SK-N-DZ (cell line): ENCODE measurements at regions not wholly inside any gene's neighbourhood (a gene's known extent, or its start where the extent isn't known, plus 50 kb on each side); places are given as distances from the start of the nearest gene placed in this dataset.

Source experiments
- DNase-seq: peaks from one replicate; pipeline ENCODE4 v3.0.0-alpha.2; 2015; ENCODE audit warnings: low spot score

- no peak for DNase-seq
Observed at GRCh38 chr10:10830293-10830986, 187.2 kb upstream of the CELF2 start.

DNA sequence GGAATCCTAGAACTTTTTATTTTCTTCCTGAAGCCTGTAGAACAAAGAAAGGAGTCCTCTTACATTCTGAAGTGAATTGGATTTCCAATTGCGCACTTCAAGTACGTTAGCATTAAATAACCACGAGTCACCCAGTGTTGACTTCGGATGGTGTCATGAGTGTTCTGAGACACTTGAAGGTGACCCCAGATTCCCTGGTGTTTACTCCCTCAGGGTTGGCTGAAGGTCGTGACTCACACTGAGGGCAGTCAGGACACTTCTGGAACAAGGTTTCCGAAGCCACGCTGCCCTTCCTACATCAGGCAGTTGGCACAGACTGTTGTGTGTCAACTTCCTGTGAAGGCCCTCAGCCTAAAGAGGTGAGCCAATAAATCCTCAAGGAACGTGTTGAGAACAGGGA is 186.6 kb upstream of the CELF2 start:
- no peak for DNase-seq

GRCh38 chr10:10833955-10834354 is 183.7 kb upstream of the CELF2 start:
- DNase-seq, result no peak

- DNase-seq, result no peak
Observed at GRCh38 chr10:10844251-10844650, 173.4 kb upstream of the CELF2 start.

GRCh38 chr10:10845185-10845584 is 172.5 kb upstream of the CELF2 start:
- DNase-seq, result no peak

GRCh38 chr10:10845826-10846503 is 171.7 kb upstream of the CELF2 start:
- DNase-seq, result no peak

DNA sequence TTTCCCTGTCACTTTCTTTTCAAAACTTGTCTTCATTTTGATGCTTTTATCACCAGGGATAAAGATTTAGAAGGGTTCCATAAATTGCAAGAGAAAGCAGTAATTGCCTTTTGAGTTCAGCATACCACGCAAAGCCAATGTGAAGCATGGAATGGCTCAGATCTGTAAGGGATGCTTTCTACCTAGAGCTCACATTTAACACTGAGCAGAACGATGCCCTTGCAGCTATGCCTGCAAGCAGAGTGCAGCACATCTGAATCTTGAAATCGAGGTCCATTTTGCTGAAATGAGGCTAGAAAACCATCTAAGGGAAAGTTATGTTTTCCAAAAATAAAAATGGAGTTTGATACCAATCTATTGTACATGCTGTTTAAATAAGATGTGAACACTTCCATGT is 171.2 kb upstream of the CELF2 start:
- no peak for DNase-seq

- DNase-seq, result no peak
Observed at GRCh38 chr10:10847387-10847786, 170.3 kb upstream of the CELF2 start.

- DNase-seq, result no peak
Observed at GRCh38 chr10:10848488-10849111, 169.1 kb upstream of the CELF2 start.

DNA sequence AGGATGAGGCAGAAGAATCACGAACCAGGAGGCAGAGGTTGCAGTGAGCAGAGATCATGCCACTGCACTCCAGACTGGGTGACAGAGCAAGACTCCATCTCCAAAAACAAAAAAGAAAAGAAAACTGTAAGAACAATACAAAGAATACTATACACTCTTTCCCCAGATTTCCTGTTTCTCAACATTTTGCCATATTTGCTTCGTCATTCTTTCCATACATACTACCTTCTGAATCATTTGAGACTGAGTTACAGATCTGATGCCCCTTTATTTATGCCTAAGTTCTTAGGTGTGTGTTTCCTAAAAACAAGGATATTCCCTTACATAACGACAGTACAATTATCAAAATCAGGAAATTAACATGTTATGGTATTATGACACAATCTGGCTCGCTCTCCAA is 168.4 kb upstream of the CELF2 start:
- DNase-seq, result no peak

DNA sequence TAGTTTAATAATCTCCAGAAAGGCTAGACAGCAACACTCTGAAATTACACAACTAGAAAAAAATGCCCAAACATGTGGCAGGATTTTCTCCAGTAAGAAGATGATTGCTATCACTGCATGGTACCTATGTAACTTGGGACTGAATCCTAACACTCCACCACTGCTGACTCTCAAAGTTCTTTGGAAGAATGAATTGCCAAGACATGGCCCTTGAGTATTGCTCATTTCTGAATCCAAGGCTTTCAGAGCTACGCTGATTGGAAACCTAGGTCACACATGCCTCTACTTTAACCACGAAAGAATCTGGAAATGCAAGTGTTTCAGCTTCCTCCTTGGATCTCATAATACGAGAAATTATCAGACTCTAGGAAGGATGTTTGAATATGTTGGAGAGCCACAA is 167.5 kb upstream of the CELF2 start:
- DNase-seq, result no peak

DNA sequence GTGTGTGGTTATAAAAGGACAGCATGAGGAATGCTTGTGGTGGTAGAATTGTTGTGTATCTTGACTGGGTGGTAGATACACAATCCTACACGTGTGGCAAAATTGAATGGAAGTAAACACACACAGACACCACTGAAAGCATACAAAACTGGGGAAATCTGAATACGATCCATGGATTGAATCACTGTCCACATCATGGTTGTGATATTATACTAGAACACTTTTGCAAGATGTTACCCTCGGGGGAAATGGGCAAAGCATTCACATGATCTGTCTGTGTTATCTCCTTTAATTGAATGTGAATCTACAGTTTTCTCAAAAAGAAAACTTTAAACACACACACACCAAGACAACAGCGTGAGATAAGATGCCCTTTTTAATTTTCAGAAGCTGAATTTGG is 165.2 kb upstream of the CELF2 start:
- no peak for DNase-seq

- DNase-seq, result no peak
Observed at GRCh38 chr10:10853954-10854353, 163.7 kb upstream of the CELF2 start.

GRCh38 chr10:10854725-10855124 is 162.9 kb upstream of the CELF2 start:
- DNase-seq, result no peak

GRCh38 chr10:10855151-10855581 is 162.5 kb upstream of the CELF2 start:
- no peak for DNase-seq

DNA sequence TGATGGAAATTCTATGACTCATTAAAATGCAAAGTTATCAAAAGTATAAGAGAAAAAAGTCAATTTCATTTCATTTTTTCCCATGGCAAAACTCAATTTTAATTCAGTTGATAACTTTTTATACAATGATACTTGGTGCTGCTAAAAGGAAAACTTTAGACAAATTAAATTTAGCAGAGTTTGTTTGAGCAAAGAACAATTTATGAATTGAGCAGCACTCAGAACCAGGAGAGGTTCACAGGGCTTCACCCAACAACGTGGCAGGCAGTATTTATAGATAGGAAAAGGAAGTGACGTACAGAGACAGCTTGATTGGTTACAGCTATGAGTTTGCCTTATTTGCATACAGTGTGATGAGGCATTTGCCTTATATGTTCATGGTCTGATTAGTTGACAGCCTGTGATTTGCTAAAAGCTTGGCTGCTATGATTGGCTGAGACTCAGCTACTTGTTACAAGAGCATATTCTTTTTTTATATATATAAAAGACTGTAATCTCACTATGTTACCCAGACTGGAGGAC is 157.2 kb upstream of the CELF2 start:
- DNase-seq, result no peak

DNA sequence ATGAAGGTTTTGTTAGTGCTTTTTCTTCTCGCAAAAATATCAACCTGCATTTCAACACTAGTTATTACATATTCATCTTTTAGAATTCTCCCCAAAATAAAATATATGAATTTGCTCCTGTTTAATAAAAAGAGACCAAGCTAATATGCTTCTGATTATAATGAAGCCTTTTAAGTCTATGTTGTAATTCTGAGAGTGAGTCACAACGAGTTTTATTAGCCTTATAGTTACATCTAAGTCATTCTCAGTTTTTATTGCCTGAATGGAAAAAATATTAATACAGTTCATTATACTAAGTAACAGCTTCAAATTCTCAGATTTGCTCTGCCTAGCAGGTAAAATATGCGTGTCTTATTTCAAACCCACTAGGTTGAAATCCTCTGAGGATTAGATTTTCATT is 152.4 kb upstream of the CELF2 start:
- DNase-seq, result no peak

- DNase-seq, result no peak
Observed at GRCh38 chr10:10865913-10866312, 151.8 kb upstream of the CELF2 start.

DNA sequence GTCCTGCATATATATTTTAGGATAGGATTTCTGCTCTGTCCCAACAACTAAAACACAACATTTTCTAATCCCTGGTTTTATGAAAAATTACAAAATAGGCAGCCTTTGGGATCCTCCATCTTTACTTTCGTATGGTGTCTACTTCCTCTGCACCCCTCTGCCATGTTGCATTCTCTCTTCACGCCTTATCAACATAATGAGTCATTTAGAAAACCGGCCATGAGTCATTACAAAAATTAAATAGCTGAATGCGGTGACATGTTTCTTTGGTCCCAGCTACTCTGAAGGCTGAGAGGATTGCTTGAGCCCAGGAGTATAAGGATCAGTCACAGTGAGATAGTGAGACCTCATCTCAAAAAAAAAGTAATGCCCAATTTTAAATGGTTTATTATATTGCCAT is 148.1 kb upstream of the CELF2 start:
- DNase-seq, result no peak

- DNase-seq, result peak; percentile 22
Observed at GRCh38 chr10:10870523-10871241, 147.0 kb upstream of the CELF2 start.

- no peak for DNase-seq
Observed at GRCh38 chr10:10871352-10871751, 146.3 kb upstream of the CELF2 start.

DNA sequence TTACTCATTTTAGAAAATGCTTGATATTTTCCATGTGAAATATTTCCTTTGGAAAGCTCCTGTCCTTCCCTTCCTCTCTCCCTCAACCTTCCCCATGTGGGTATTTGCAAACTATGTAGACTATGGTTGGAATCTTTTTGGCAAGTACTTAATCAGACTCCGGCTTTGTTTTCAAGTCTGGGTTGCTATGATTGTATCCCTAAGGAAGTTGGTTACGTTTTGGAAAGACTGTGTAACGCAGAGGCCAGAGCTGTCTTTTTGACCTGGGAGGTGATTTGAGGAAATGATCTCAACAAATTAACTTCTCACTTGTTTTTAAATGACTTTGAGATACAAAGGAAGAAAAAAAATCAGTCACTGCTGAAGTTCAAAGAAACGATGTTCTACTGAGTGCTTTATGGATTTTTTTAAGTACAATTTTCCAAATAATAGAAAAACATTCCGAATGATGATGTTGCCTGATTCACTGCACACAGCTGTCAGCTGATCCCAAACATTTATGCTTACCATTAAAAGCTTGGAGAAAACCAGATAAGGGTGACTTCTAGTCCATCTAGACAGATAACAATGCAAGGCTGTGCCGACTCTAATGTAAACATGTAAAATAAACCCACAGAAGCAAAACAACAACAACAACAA is 145.5 kb upstream of the CELF2 start:
- no peak for DNase-seq
